HK-2 (cell line): ENCODE measurements at regions not wholly inside any gene's neighbourhood (a gene's known extent, or its start where the extent isn't known, plus 50 kb on each side); places are given as distances from the start of the nearest gene placed in this dataset.
"Not testable (repeated sequence)": the region's sequence is repeated elsewhere in the genome, so short reads cannot be mapped to it uniquely, and the experiment has no call there.

Experiments used
- DNase-seq: peaks from one replicate; pipeline ENCODE4 v3.0.0-alpha.2; 2018; ENCODE audit not compliant: unreplicated experiment

DNA sequence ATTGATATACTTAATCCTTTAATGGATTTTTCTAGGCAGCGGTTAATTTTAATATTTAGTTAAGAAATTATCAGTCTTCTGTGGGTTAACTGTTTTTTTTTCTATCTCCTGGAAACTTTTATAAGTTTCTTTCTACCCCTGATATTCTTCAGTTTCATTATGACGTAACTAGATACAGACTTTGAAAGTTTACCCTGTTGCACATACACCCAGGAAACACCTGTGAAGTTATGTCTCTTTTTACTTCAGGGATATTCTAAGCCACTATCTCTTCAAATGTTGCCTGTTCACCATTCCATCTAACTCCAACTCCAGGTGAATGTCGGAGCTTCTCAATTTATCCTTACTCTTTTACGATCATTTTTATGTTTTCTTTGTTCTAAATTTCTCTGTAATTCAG, 329.0 kb downstream of the ICE1 start:
- no peak for DNase-seq

DNA sequence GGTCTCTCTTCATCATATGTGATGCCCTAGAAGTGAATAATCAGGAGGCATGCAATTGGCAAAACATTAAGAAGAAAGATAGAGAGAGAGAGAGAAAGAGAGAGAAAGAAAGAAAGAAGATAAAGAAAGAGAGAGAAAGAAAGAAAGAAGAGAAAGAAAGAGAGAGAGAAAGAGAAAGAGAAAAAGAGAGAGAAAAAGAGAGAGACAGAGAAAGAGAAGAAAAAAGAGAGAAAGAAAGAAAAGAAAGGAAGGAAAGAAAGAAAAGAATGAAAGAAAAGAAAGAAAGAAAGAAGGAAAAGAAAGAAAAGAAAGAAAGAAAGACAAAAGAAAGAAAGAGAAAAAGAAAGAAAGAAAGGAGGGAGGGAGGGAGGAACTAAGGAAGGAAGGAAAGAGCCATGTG, 318.9 kb downstream of the ICE1 start:
- no peak for DNase-seq

GRCh38 chr5:5739490-5739945, 317.0 kb downstream of the ICE1 start:
- no peak for DNase-seq

GRCh38 chr5:5738797-5739489, 316.5 kb downstream of the ICE1 start:
- DNase-seq: no peak

DNA sequence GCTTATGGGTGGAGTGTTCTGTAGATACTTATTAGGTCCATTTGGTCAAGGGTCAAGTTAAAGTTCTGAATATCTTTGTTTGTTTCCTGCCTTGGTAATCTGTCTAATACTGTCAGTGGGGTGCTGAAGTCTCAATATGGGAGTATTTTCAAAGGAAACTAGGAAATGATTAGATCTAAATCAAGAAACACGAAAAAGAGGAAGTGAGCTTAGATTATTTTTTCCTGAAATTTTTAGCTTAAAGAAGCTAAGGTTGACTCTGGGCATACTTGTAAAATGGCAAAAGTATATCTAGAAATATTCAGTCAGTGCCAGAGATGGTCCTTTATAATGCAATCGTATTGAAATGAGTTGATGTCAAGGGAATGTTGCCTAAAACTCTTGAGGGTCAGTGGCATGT, 313.5 kb downstream of the ICE1 start:
- DNase-seq: no peak

GRCh38 chr5:5733058-5733457, 310.6 kb downstream of the ICE1 start:
- not testable (repeated sequence) for DNase-seq

- no peak for DNase-seq
Measured at GRCh38 chr5:5726401-5726800, 303.9 kb downstream of the ICE1 start.

DNA sequence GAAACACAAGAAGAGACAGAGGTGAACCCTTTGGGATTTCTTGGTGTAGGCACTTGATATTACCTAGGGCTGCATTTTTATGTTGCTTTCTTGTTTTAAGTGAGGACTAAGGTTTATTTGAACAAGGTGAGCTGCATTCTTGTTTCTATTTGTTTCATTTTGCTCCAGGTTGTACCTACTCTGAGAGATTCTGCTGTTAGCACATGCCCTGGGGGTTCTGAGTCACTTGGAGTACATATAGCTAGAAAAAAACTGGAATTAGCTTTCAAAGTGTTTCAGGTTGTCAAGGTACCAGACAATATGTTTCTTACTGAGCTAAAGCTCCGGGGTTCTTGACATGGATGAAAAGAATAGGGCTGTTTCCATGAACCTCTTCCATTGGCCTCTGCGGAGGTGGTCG, 299.4 kb downstream of the ICE1 start:
- DNase-seq: no peak

DNA sequence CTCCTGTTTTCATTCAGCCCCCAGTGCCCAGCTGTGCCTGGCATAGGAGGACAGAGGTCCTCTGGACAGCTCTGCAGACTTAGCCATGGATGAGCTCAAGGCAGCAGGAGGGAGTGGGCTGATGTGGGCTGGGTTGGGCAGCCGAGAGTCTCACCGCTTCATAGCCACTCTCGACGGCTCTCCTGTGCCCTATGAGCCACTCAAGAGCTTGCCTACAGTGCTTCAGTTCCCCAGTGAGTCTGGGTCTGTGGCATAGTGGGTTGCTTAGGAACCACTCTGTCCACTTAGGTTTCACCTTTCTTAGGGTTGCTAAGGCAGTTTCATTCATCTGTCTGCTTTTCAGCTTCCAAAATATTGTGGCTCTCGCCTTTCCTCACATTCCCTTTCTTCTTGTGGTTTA, 296.8 kb downstream of the ICE1 start:
- no peak for DNase-seq

DNA sequence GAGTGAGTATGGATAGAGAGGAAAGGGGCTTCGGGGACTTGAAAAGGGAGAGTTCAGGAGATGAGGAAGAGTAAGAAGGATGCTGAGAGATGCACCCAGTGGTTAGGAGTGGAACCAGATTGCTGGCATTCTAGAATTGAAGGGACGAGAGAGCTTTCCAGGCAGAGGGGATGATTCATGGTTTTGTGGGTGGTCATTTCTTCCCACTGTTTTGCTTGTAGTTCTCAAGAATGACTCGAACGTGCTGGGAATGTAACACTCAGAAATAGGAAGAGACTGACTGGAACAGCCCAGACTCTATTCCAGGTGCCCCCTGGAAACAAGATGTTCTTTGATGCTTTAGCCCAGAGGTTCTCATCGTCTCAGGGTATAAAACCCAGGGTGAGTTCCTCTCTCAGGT, 294.2 kb downstream of the ICE1 start:
- DNase-seq: no peak

DNA sequence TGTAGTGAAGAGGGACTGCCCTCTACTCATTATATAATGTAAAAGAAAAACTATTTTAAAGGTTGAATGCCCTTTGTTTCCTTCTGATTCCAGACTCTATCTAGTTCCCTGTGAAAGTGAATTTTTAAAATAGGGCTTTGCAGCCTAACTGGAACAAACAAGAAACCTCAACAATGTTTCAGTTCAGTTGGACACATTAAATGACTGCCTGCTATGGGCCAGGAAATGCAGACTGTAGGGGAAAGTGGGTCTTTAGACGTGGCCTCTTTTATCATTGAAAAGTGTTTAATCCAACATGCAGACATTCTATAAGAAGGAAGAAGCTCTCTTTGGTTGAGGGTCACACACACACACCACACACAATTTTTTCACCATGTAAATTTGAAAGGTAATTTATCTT, 289.1 kb downstream of the ICE1 start:
- no peak for DNase-seq

- no peak for DNase-seq
Measured at GRCh38 chr5:5711112-5711511, 288.6 kb downstream of the ICE1 start.

DNA sequence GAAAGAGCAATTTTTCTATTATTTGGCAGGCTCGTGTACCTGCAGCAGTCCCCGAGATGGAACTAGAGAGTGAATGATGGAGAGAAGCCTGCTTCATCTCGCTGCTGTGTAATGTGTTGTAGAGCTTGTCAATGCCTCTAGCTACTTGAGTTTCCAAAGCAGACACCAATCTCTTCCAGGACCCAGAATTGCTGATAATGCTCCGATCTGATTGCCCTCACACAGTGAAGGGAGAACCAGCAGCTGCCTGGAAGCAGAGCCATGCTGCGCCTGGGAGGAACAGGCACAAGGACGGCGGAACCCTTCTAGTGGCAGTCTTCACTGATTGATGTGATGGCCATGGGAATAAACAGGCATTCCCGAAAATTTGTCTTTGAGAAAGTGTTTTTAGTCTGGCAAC, 288.0 kb downstream of the ICE1 start:
- DNase-seq: no peak

GRCh38 chr5:5708367-5708919, 286.0 kb downstream of the ICE1 start:
- no peak for DNase-seq

DNA sequence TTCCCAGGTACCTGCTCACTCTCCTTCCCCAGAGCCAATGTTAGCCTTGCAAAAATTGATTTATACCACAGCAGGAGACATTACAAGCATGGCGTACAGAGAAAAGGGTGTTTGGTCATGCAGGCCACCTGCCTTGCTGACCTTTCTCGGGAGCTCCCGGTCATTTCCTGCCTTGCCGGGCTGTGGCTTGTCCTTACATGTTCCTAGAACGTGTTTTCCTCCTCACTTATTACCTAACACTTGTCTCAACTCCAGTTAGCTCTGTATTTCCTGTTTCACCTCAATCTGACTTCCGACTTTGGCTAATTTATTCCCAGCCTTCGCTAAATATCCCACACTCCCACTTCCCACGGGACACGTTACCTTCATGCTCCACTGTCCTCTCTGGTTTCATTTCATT, 282.5 kb downstream of the ICE1 start:
- no peak for DNase-seq

DNA sequence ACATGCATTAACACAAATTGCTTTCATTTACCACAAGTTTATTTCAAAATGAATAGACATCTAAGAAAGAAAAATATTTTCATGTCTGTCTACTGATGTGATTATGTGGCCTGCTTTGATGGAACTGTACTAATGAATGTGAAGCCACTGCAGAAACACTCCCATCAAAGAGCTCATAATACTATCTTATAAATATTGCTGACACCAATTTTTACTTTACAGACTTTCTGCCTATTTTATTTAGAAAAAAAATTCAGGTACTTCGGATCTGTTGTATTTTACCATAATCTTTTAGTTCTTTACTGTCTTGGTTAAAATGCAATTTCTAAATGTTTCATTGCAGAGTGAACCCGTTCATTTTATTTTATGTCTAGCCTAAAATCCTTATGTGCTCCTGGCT, 281.9 kb downstream of the ICE1 start:
- DNase-seq: no peak

- DNase-seq: no peak
Measured at GRCh38 chr5:5702934-5703333, 280.5 kb downstream of the ICE1 start.

- no peak for DNase-seq
Measured at GRCh38 chr5:5700549-5700948, 278.1 kb downstream of the ICE1 start.

- DNase-seq: no peak
Measured at GRCh38 chr5:5699062-5699461, 276.6 kb downstream of the ICE1 start.

DNA sequence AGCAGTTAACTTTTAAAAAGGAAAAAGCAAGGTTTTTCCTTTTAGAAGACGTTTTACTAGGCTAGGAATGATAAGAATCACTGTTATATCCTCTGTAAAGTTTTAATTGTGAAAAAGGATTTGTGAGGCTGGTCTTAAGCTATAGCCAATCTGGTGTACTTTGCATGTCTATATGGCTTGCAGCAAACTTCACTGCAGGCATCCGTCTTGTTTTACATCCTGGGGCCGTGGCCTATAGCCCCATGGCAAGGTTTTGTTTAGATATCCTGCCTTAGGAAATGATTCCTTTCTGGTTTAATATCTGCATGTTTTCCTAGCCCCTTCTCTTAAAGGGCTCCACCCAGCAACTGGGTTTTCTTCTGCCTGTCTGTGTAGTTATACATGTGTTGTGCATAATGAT, 272.8 kb downstream of the ICE1 start:
- DNase-seq: no peak

DNA sequence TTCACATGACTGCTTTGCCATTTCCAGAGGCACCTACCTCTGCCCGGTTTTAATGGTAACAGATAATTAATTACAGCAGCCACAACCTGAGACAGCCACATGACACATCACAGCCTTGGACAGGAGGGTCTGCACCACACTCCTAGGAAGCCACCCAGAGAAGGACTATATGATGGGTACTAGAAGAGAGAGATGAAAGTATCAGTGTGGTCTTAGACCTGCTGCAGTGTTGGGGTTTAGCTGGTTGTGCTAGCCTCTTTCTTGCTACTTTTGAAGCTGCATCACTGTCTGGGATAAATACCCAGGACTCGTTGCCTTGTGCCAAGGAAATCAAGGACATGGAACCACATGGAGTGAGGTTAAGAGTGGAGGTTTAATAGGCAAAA, 266.4 kb downstream of the ICE1 start:
- no peak for DNase-seq

DNA sequence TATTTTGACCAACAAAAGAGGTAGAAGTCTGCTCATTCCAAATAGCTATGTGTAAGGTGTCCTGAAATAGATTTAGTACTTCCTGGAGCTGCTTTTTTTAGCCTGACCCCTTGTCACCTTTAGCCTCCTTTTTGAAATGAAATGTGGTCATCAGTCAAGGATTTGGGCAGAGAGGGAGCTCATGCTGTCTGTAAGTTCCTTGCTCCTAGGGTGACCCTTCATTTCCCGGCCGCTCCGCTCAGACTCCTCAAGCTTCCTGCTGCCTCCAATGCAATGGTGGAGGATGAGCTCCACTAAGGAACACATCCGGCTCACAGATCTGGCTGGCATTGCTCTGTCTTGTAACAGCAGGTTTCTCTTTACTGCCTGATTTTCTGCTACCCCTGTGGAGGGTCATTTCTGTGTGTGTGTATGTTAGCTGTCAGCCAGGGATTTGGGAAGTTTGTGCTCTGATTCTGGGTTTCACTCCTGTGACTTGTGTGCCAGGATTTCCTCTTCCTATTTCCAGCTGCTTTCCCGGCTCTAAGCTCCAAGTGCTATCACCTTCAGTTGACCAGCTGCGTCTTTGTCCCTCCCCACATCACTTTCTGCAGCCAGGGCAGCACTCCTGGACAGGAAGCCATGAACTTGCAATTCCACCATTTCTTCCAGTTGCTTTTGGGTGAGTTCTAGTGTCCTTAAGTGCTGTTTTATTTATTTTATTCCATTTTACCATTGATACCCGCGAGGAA, 265.9 kb downstream of the ICE1 start:
- DNase-seq: no peak

GRCh38 chr5:5687113-5687512, 264.6 kb downstream of the ICE1 start:
- no peak for DNase-seq
